Activated T-cell treated with anti-CD3 and anti-CD28 coated beads, Interleukin-2, amount 50 U/mL, for 72 hours (primary cell): ENCODE measurements at regions not wholly inside any gene's neighbourhood (a gene's known extent, or its start where the extent isn't known, plus 50 kb on each side); places are given as distances from the start of the nearest gene placed in this dataset.

Experiments
- ATAC-seq, 2 donors: fragments of 150-1000 bp; cut with Tn5 transposase; replicated peaks in 1 of 2; 2 replicates each; pipeline ENCODE4 v1.10.0; 2021; ENCODE audit warnings: moderate library complexity in 2 of 2, mild to moderate bottlenecking in 1 of 2
- DNase-seq, 2 donors: peaks; one replicate each; pipeline ENCODE4 v3.0.0; 2021 to 2022; ENCODE audit warnings: mixed read lengths in 1 of 2
- H3K27ac Mint-ChIP-seq: one replicate; pipeline ENCODE4 v1.8.0; 2022; ENCODE audit warnings: mild to moderate bottlenecking, moderate library complexity, mixed read lengths
- H3K27me3 Mint-ChIP-seq: one replicate; pipeline ENCODE4 v1.8.0; 2022; ENCODE audit warnings: low read depth, mixed read lengths
- H3K36me3 Mint-ChIP-seq, 2 donors: one replicate each; pipeline ENCODE4 v1.8.0; 2022; ENCODE audit warnings: mixed read lengths in 2 of 2, mild to moderate bottlenecking in 1 of 2; ENCODE audit not compliant: insufficient read depth in 2 of 2
- H3K4me1 Mint-ChIP-seq: one replicate; pipeline ENCODE4 v1.8.0; 2022; ENCODE audit warnings: low read depth, mixed read lengths
- H3K4me3 Mint-ChIP-seq, 2 donors: one replicate each; pipeline ENCODE4 v1.8.0; 2022; ENCODE audit warnings: mild to moderate bottlenecking in 2 of 2, mixed read lengths in 2 of 2, moderate library complexity in 2 of 2
- H3K9me3 Mint-ChIP-seq, 2 donors: one replicate each; pipeline ENCODE4 v1.8.0; 2022; ENCODE audit warnings: mixed read lengths in 2 of 2

- Mint-ChIP-seq H3K27me3 (peaks cover 5% of the 10 kb centered on the region), H3K9me3 (peaks cover 0 to 2% of the 10 kb centered on the region in 2 donors), H3K27ac (no peak overlapping the region)
Observed at GRCh38 chr20:40104959-40105358, 584.1 kb downstream of the MAFB start.

GRCh38 chr20:40103420-40103819 is 585.6 kb downstream of the MAFB start:
- H3K27me3 Mint-ChIP-seq: peaks cover 5% of the 10 kb centered on the region
- no peaks in the 10 kb centered on the region for H3K36me3 Mint-ChIP-seq
- no peak overlapping the region for H3K27ac Mint-ChIP-seq
- DNase-seq: no peak
- H3K4me3 Mint-ChIP-seq: no peak overlapping the region
- no peak for ATAC-seq
- no peaks in the 10 kb centered on the region for H3K4me1 Mint-ChIP-seq
- H3K9me3 Mint-ChIP-seq: peaks cover 0 to 2% of the 10 kb centered on the region in 2 donors

More at GRCh38 chr20:40104959-40105358, 584.1 kb downstream of the MAFB start:
- Mint-ChIP-seq H3K36me3 (no peaks in the 10 kb centered on the region), H3K4me3 (no peak overlapping the region), H3K4me1 (no peaks in the 10 kb centered on the region)
- DNase-seq: no peak
- ATAC-seq: no peak

GRCh38 chr20:40101560-40101959 is 587.5 kb downstream of the MAFB start:
- Mint-ChIP-seq H3K9me3 (peaks cover 0 to 2% of the 10 kb centered on the region in 2 donors), H3K27me3 (peaks cover 5% of the 10 kb centered on the region), H3K36me3 (no peaks in the 10 kb centered on the region), H3K27ac (no peak overlapping the region), H3K4me1 (no peaks in the 10 kb centered on the region), H3K4me3 (no peak overlapping the region)
- DNase-seq (no peak), ATAC-seq (no peak)

GRCh38 chr20:40100261-40100660 is 588.8 kb downstream of the MAFB start:
- no peak overlapping the region for H3K4me3 Mint-ChIP-seq
- H3K36me3 Mint-ChIP-seq: no peaks in the 10 kb centered on the region
- DNase-seq (no peak), ATAC-seq (no peak)
- H3K9me3 Mint-ChIP-seq: peaks cover 0 to 2% of the 10 kb centered on the region in 2 donors
- no peak overlapping the region for H3K27ac Mint-ChIP-seq
- H3K27me3 Mint-ChIP-seq: peaks cover 5% of the 10 kb centered on the region
- H3K4me1 Mint-ChIP-seq: no peaks in the 10 kb centered on the region

DNA sequence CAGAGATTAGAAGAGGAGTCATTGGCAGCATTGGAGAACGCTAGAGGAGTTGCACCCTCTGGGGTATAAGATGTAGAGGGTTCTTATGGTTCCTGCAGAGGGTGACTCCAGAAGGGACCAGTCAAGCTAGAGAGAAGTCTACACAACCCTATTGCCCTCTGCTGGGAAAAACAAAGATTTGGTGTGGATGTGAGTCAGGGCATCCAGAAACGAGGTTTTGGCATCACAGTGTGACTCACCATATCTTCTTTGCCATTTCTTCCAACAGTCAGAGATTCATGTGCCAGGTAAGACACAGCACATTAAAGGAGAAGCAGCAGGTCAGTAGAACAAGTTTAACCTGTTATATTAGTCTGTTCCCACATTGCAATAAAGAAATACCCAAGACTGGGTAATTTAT is 598.8 kb downstream of the MAFB start:
- ATAC-seq (no peak), DNase-seq (no peak)
- Mint-ChIP-seq H3K27me3 (no peaks in the 10 kb centered on the region), H3K36me3 (peaks cover 0 to 2% of the 10 kb centered on the region in 2 donors), H3K4me3 (no peak overlapping the region), H3K4me1 (no peaks in the 10 kb centered on the region), H3K9me3 (peaks cover 7 to 10% of the 10 kb centered on the region in 2 donors), H3K27ac (no peak overlapping the region)

DNA sequence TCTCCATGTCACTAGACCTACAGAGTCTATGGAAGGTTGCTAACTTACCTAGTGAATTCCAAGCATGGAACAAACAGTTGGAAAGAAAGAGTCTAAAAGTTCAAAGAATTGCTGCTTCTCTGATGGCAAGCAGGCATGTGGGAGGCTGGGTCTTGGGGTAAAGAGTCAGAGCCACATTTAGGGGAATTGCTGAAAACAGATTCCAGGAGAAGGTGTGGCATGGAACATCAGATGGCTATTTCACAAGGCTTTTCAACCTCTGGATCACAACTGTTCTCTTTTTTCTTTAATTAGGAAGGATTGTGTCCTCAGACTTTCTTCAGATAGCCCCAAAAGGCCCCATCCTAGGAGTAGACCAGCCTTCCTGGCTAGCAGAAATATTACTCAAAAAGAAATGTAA is 601.5 kb downstream of the MAFB start:
- Mint-ChIP-seq H3K27ac (no peak overlapping the region), H3K27me3 (no peaks in the 10 kb centered on the region), H3K4me3 (no peak overlapping the region), H3K4me1 (no peaks in the 10 kb centered on the region), H3K9me3 (peaks cover 7 to 9% of the 10 kb centered on the region in 2 donors), H3K36me3 (peaks cover 0 to 4% of the 10 kb centered on the region in 2 donors)
- DNase-seq: no peak
- no peak for ATAC-seq

- Mint-ChIP-seq H3K27ac (no peak overlapping the region), H3K27me3 (no peaks in the 10 kb centered on the region), H3K4me3 (no peak overlapping the region), H3K9me3 (peaks cover 2 to 4% of the 10 kb centered on the region in 2 donors), H3K36me3 (peaks cover 0 to 3% of the 10 kb centered on the region in 2 donors), H3K4me1 (no peaks in the 10 kb centered on the region)
- DNase-seq: no peak
- no peak for ATAC-seq
Observed at GRCh38 chr20:40085513-40085912, 603.5 kb downstream of the MAFB start.

- ATAC-seq (no peak), DNase-seq (no peak)
- Mint-ChIP-seq H3K4me1 (no peaks in the 10 kb centered on the region), H3K27me3 (no peaks in the 10 kb centered on the region), H3K4me3 (no peak overlapping the region), H3K9me3 (peaks cover 4% of the 10 kb centered on the region in 2 donors), H3K36me3 (peaks cover 0 to 3% of the 10 kb centered on the region in 2 donors), H3K27ac (no peak overlapping the region)
Observed at GRCh38 chr20:40082436-40082835, 606.6 kb downstream of the MAFB start.

GRCh38 chr20:40081653-40082052 is 607.4 kb downstream of the MAFB start:
- no peak for DNase-seq
- Mint-ChIP-seq H3K27ac (no peak overlapping the region), H3K4me1 (no peaks in the 10 kb centered on the region), H3K27me3 (no peaks in the 10 kb centered on the region), H3K9me3 (peaks cover 4% of the 10 kb centered on the region in 2 donors), H3K36me3 (peaks cover 0 to 3% of the 10 kb centered on the region in 2 donors), H3K4me3 (no peak overlapping the region)
- no peak for ATAC-seq

- ATAC-seq: no peak
- no peak overlapping the region for H3K27ac Mint-ChIP-seq
- peaks cover 2 to 7% of the 10 kb centered on the region in 2 donors for H3K9me3 Mint-ChIP-seq
- DNase-seq: no peak
- no peak overlapping the region for H3K4me3 Mint-ChIP-seq
- H3K36me3 Mint-ChIP-seq: peaks cover 0 to 3% of the 10 kb centered on the region in 2 donors
- no peaks in the 10 kb centered on the region for H3K27me3 Mint-ChIP-seq
- H3K4me1 Mint-ChIP-seq: no peaks in the 10 kb centered on the region
Observed at GRCh38 chr20:40080041-40080652, 608.9 kb downstream of the MAFB start.

DNA sequence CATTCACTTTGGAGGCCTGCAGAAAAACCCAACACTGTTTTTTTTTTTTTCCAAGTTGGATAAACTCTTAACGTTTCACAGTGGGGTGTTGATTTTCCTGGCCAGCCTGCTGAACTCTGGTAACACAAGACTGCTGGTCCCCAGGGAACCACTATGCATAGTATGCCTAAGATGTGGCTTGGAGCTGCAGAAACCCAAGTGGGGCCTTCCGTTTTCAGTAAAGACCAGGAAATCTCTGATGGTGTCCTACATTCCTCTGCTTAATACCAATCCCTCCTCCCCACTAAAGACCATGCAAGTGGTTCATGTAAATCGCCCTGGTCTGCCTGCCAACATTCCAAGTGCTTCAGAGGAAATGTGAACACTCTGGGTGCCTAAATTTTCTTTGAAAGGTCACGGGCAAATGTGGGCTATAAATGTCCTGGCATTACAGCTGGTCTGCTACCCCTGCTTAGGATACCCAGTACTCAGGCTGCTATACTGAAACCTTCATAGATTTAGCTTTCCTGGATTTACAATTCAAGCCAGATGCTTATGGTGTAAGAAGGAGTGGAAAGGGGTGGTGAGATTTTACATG is 615.4 kb downstream of the MAFB start:
- H3K4me1 Mint-ChIP-seq: no peaks in the 10 kb centered on the region

GRCh38 chr20:40072907-40073306 is 616.1 kb downstream of the MAFB start:
- Mint-ChIP-seq H3K4me1 (no peaks in the 10 kb centered on the region), H3K9me3 (peaks cover 5 to 12% of the 10 kb centered on the region in 2 donors), H3K4me3 (no peak overlapping the region), H3K27me3 (no peaks in the 10 kb centered on the region), H3K27ac (no peak overlapping the region), H3K36me3 (no peaks in the 10 kb centered on the region)
- DNase-seq: no peak
- ATAC-seq: no peak

More for the DNA sequence above, 615.4 kb downstream of the MAFB start:
- no peak for ATAC-seq
- peaks cover 2 to 12% of the 10 kb centered on the region in 2 donors for H3K9me3 Mint-ChIP-seq
- H3K36me3 Mint-ChIP-seq: no peaks in the 10 kb centered on the region
- no peak overlapping the region for H3K27ac Mint-ChIP-seq
- H3K4me3 Mint-ChIP-seq: no peak overlapping the region
- DNase-seq: no peak
- no peaks in the 10 kb centered on the region for H3K27me3 Mint-ChIP-seq

GRCh38 chr20:40056171-40056570 is 632.9 kb downstream of the MAFB start:
- no peak overlapping the region for H3K4me3 Mint-ChIP-seq
- H3K4me1 Mint-ChIP-seq: no peaks in the 10 kb centered on the region
- no peak overlapping the region for H3K27ac Mint-ChIP-seq
- no peaks in the 10 kb centered on the region for H3K27me3 Mint-ChIP-seq
- peaks cover 2 to 3% of the 10 kb centered on the region in 2 donors for H3K9me3 Mint-ChIP-seq
- ATAC-seq (no peak), DNase-seq (no peak)
- no peaks in the 10 kb centered on the region for H3K36me3 Mint-ChIP-seq

DNA sequence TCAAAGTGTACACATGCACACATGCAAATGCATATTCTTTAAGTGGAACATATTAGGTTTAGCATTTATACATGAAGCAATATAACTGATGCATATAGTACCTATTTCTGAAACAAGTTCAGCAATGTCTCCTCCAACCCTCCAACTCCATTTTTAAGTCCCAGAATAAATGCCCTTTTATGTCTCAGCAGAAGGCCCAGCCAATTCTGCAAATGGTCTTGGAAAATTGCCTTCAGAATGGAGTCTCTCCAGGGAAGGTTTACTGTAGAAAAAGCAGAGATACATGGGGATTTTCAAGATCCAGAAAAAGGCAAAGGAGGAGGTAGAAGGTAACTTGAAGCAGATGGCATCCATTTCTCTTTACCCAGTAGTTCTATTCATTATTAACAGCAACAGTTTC is 633.3 kb downstream of the MAFB start:
- Mint-ChIP-seq H3K9me3 (peaks cover 2% of the 10 kb centered on the region in 2 donors), H3K36me3 (no peaks in the 10 kb centered on the region), H3K4me1 (no peaks in the 10 kb centered on the region), H3K4me3 (no peak overlapping the region), H3K27ac (no peak overlapping the region), H3K27me3 (no peaks in the 10 kb centered on the region)
- ATAC-seq: no peak
- no peak for DNase-seq
